CD4-positive, alpha-beta T cell treated with Interferon alpha-2 for 1 hour (primary cell): ENCODE measurements at regions not wholly inside any gene's neighbourhood (a gene's known extent, or its start where the extent isn't known, plus 50 kb on each side); places are given as distances from the start of the nearest gene placed in this dataset.
A peak's percentile ranks its signal among the peaks of the same experiment; 100 is the strongest.
"Not testable (repeated sequence)": the region's sequence is repeated elsewhere in the genome, so short reads cannot be mapped to it uniquely, and the experiment has no call there.

Experiments
- DNase-seq, 2 donors: peaks; one replicate each; pipeline ENCODE4 v3.0.0-alpha.2; 2020 to 2022

GRCh38 chr14:21941885-21942284, 268.3 kb upstream of the OR4E1 start:
- DNase-seq: no peak

DNA sequence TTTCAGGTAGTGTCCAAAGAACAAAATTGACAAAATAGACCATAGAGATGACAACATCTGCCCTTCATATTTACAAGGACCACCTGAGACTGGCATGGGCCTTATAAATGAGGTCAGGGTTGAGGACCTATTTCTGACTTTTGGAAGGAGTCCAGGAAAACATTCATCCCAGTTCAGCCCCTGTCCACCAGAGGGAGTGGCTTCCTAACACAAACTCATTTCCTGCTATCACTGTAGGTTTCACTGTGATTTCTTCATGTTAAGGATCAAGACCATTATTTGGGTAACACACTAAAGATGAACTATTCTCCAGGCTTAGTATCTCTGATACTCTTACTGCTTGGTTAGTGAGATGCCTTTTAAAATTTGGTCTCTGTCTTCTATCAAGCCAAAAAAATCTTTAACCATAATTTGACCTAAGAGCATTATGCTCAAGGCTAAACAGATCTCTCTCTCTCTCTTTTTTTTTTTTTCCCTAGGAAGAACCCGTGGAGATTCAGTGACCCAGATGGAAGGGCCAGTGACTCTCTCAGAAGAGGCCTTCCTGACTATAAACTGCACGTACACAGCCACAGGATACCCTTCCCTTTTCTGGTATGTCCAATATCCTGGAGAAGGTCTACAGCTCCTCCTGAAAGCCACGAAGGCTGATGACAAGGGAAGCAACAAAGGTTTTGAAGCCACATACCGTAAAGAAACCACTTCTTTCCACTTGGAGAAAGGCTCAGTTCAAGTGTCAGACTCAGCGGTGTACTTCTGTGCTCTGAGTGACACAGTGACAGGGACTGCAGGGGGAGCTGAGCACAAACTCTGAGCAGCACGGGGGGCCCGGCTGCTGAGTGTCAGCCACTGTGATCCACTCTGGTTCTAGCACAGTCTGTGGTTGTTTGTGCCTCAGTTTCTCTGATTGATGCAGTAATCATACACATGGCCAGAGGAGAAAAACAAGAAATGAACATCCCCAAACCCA, 267.6 kb upstream of the OR4E1 start:
- DNase-seq: peak; percentile 18 to 65

DNA sequence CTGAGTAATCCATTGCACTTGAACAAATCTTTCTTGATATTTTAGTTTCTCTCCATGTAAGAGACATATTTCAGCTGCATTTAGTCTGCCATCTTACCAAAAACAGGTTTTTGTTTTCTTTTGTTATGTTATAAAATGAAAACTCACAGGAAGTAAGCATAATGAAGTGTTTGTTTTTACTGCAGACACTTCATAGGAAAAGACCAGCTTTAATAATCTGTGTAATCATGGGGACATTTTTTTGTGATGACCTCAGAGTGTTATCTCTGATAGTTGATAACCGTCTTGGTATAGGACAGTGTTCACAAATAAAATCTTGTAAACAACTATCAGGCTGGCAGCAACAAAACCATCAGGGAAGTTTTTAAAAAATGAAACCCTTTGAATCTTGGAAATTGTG, 266.2 kb upstream of the OR4E1 start:
- no peak for DNase-seq

- no peak for DNase-seq
Measured at GRCh38 chr14:21937996-21938395, 264.4 kb upstream of the OR4E1 start.

GRCh38 chr14:21933681-21934080, 260.1 kb upstream of the OR4E1 start:
- peak in 1 of 2 donors; percentile 51 for DNase-seq

DNA sequence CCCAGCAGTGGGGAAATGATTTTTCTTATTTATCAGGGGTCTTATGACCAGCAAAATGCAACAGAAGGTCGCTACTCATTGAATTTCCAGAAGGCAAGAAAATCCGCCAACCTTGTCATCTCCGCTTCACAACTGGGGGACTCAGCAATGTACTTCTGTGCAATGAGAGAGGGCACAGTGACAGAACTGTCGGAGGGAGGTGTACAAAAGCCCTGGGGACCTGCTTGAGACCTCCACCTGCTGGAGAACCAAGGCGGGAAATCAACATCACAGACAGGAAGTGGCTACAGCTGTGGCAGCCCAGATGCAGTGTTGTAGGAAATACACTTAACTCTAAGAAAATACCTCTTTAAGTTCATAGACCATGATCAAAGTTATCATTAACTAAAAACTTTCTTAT, 250.9 kb upstream of the OR4E1 start:
- peak; percentile 74 to 75 for DNase-seq

DNA sequence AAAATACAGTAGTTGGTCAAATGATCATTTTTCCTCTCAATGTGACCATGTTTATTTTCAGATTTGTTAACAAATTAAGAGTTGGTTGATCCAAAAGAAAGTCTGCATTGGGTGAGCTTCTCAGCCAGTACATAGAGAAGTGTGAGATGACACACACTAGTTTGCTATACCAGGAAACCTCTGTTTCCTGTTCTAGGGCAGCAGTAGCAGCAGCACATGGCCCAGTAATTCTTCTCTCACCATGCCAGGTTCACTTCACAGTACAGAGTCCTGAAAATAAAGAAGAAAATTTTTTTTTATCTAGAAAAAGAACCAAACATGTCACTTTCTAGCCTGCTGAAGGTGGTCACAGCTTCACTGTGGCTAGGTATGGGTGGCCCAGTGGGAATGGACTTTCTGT, 250.2 kb upstream of the OR4E1 start:
- peak; percentile 55 to 65 for DNase-seq

DNA sequence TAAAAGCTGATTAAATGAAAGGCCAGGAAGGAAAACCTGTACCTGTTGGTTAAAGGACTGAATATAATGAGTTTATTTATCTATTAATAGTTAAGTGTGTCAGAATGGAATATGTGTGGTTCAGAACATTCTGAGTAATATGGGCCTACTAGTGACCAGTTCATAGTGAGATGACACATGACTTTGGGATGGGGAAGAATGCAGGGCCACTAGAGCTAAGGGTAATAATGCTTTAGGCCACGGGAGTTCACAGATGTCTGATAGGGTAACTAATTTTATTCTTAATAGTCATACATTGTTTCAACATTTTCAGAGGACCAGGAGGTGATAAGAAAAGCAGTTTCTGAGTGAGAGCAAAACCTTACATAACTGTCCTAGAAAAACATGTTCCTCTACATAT, 247.8 kb upstream of the OR4E1 start:
- no peak for DNase-seq

DNA sequence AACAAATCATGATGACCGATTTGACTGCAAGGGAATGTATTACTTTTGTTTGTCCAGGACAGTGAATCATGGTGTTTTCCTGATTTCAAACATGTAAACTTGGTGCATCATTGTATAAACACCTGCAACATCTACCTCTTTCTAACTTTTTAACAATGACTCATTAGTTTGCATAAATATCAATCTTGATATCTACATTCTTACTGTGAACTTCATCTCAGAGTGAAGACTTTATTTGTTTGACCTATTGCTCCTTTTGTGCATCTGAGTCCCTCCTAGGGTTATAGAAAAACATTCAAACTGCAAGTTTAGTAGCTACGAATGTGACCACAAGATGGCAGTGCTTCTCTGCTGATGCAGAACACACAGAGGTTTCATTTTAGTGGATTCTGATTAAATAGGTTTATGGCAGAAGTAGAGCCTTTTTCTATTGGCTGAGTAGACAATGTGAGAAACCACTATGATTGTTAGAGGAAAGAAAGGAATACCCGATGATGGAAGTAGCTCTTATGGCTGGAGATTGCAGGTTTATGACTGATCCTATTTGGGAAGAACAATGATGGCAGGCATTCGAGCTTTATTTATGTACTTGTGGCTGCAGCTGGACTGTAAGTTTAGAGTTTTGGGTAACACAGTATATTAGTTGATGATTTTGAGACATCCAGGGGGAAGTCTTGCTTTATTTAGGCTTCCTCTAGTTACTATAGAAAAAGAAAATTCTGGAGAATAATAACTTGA, 244.2 kb upstream of the OR4E1 start:
- peak; percentile 59 to 75 for DNase-seq

DNA sequence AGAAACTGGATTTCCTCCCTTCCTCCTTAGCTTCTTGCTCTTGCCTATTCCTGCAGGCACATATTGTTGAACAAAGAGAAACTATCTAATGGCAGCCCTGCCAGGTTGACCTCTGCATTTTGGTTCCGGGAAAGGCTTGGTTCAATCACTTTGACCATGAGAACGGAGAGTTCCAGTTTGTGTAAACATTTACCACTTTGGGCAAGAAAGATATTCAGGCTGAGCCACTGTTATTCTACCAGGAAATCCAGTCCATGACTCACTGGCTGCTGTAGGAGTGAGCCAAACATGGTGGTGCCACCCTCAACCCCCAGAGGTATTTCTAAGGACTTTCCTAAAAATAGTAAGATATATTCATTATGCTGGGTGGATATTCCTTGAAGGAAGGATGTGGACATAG, 242.2 kb upstream of the OR4E1 start:
- no peak for DNase-seq

DNA sequence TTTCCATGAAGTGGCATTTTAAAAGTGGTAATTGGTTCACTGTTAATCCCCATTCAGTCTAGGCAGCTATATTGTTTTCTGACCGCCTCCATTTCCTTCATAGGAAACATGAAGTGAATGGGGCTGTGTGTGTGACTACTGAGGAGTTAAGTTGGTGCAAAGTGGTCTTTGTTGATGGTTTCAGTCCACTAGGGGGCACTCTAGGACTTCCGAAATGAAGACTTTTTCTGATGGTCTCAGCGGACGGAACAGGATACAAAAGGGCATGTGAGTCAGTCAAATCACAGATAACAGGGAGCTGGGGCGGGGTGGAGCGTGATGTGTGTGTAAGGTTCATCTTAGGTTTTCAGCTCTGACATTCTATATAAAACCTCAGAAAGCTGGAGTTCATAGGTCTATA, 240.1 kb upstream of the OR4E1 start:
- DNase-seq: peak; percentile 81 to 89

GRCh38 chr14:21912367-21912766, 238.7 kb upstream of the OR4E1 start:
- no peak for DNase-seq

GRCh38 chr14:21911877-21912276, 238.3 kb upstream of the OR4E1 start:
- no peak for DNase-seq

DNA sequence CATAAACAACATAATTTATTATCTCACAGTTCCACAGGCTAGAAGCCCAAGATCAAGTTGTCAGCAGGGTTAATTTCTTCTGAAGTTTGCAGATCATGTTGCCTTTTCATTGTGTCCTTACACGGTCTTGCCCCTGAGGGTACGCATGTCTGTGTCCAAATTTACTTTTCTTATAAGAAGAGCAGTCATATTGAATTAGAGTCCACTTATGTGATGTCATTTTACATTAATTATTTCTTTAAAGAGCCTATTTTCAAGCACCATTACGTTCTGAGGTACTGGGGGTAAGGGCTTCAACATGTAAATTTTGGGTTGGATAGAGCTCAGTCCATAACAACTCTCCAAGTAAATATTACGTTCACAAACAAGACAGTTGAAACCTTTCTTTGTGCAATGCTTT, 236.6 kb upstream of the OR4E1 start:
- no peak for DNase-seq

DNA sequence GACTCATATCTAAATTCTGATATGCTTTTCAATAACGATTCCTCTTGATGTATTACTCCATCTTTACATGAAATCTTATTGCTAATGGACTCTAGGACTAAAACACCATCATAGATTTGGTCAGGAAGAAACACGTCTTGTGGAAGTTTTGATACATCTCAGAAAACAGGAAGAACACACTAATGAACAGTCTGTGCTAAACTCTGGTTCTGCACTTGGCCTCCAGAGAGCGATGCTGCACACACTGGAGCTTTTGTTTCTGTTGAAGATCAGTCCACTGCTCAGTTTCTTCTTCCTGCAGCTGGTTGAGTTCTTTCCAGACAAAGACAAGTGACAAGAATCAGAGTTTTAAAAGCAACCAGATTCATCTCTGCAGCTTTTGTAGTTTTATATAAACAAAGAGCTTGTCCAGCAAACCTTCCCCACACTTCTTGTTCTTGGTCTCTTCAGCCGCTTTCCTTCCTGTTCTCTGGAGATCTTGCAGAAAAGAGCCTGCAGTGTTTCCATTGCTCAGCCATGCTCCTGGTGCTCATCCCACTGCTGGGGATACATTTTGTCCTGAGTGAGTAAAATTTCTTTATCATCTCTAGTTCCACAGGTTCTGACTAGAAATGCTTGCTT, 229.1 kb upstream of the OR4E1 start:
- peak; percentile 46 to 51 for DNase-seq

GRCh38 chr14:21894898-21895194, 221.2 kb upstream of the OR4E1 start:
- not testable (repeated sequence) for DNase-seq

- peak; percentile 46 to 66 for DNase-seq
Measured at GRCh38 chr14:21894003-21894897, 220.6 kb upstream of the OR4E1 start.

DNA sequence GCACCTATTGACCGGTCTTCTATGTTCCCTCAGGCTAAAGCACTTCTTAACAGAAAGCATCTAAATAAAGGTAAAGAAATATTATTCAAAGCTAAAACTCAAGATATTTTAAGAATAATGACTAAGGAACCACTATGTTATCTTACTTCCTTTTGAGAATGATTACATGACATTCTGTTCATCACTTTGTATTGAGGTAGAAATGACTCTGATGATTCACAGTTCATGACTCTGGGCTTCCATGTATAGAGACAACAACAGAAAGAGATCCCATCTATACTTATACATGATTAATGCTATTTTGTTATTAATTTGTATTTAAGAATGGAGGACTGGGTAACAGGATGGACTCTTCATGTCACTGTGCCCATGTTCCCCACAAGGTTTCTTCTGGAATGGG, 218.3 kb upstream of the OR4E1 start:
- no peak for DNase-seq

DNA sequence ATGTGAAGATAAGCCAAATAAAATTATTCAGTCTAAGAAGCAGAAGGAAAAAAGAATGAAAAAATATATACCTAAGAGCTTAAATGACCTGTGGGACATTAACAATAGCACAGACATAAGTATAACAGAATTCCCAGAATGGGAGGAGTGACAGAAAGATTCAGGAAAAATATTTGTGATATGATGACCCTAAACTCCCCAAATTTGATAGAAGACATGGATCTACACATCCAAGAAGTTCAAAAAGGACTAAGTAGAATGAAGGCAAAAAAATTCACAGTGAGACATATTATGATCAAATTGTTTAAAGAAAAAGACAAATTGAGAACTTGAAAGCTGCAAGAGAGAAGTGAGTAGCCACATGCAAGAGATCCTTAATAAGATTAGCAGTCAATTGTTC, 211.4 kb upstream of the OR4E1 start:
- no peak for DNase-seq

GRCh38 chr14:21882226-21882625, 208.6 kb upstream of the OR4E1 start:
- DNase-seq: no peak

GRCh38 chr14:21880918-21881317, 207.3 kb upstream of the OR4E1 start:
- DNase-seq: no peak

DNA sequence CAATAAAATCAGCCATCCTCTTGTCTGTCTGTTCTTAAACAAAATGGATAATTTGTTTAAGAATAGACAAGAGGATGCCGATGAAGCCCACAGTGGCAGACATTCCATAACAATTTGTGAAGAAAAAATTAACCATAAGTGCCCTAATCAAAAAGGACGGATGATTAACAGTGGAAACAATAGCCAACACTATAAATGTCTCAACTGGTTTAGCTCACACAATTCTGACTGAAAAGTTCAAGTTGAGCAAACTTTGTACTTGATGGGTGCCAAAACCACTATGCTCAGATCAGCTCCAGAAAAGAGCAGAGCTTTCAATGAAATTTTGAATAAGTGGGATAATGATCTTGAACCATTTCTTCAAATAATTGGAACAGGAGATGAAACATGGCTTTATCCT, 202.2 kb upstream of the OR4E1 start:
- no peak for DNase-seq

- DNase-seq: peak in 1 of 2 donors; percentile 41
Measured at GRCh38 chr14:21874946-21875345, 201.3 kb upstream of the OR4E1 start.
